HG03045 (cell line): ENCODE measurements at regions not wholly inside any gene's neighbourhood (a gene's known extent, or its start where the extent isn't known, plus 50 kb on each side); places are given as distances from the start of the nearest gene placed in this dataset.
"Not testable (repeated sequence)": the region's sequence is repeated elsewhere in the genome, so short reads cannot be mapped to it uniquely, and the experiment has no call there.

Experiments used
- ATAC-seq: cut with Tn5 transposase; IDR thresholded peaks from one replicate; pipeline ENCODE4 v1.9.1; 2021; ENCODE audit warnings: mild to moderate bottlenecking, moderate library complexity; ENCODE audit not compliant: unreplicated experiment

DNA sequence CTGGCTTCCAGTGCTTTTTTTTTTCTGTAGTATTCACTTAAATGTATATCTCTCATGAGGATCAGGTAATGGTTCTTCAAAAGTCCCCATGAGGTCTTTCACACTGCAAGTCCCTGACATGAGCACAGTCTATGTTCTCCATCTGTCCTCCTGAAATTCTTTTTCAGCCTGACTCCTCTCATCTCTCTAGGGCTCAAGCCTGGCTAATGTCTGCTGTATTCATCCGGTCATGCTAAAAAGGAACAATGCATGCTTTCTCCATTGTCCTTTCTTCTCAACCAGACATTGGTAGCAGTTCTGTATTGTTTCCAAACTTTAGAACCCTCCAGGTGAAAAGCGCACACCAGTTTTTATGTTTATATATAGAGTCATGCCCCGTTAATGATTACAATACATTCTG, 368.3 kb upstream of the OLFM3 start:
- no peak for ATAC-seq

DNA sequence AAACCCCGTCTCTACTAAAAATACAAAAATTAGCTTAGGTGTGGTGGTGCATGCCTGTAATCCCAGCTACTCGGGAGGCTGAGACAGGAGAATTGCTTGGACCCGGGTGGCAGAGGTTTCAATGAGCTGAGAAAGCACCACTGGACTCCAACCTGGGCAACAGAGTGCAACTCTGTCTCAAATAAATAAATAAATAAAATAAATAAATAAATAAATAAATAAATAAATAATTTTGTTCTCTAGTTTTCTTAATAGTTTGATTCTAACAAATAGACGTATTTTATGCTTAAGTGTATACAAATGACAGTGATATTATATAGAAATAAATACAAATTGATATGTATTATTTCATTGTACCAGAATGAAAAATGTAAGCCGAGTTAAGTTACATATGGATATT, 339.9 kb upstream of the OLFM3 start:
- no peak for ATAC-seq

GRCh38 chr1:102318104-102318806, 321.5 kb upstream of the OLFM3 start:
- ATAC-seq: no peak

- no peak for ATAC-seq
Observed at GRCh38 chr1:102315096-102315495, 318.4 kb upstream of the OLFM3 start.

- ATAC-seq: no peak
Observed at GRCh38 chr1:102296116-102296515, 299.4 kb upstream of the OLFM3 start.

- no peak for ATAC-seq
Observed at GRCh38 chr1:102282955-102283354, 286.2 kb upstream of the OLFM3 start.

- no peak for ATAC-seq
Observed at GRCh38 chr1:102262994-102263393, 266.3 kb upstream of the OLFM3 start.

GRCh38 chr1:102252731-102253505, 256.2 kb upstream of the OLFM3 start:
- no peak for ATAC-seq

DNA sequence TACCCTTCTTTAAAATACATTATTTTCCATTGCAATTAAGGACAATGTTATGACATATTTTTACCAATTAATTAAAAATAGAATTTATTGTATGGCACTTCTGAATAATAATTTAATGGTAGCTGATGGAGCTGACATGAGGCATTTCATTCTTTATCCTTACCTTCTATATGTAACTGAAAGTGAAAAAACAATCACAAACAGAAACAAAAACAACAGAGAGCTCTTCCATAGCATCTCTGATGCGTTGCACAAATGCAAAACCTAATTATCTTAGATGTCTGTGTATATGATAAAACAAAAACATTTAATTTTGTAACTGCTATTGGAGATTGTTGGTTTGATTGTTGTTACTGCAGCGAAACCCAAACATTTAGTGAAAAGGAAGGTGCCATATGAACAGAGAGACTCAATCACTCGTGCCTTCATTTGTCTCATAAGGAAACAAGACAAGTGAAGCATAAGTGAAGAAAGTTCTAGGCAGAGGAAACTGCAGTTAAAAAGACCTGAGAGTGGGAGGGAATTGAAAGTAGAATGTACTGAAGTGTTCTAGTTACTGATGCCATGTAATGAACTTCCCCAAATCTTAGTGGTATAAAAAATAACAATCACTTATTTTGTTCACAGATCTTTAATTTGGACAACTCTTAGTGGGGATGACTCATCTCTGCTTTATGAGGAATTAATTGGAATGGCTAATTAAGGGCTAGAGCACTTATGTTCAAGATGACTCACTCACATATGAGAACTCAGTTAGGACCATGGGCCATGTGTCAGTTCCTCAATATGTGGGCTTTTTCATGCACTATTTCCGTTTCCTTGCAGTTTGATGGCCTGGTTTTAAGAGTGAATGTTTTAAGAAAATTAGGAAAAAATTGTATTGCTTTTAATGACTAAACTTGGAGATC, 245.0 kb upstream of the OLFM3 start:
- ATAC-seq: no peak

- no peak for ATAC-seq
Observed at GRCh38 chr1:102239247-102239646, 242.5 kb upstream of the OLFM3 start.

DNA sequence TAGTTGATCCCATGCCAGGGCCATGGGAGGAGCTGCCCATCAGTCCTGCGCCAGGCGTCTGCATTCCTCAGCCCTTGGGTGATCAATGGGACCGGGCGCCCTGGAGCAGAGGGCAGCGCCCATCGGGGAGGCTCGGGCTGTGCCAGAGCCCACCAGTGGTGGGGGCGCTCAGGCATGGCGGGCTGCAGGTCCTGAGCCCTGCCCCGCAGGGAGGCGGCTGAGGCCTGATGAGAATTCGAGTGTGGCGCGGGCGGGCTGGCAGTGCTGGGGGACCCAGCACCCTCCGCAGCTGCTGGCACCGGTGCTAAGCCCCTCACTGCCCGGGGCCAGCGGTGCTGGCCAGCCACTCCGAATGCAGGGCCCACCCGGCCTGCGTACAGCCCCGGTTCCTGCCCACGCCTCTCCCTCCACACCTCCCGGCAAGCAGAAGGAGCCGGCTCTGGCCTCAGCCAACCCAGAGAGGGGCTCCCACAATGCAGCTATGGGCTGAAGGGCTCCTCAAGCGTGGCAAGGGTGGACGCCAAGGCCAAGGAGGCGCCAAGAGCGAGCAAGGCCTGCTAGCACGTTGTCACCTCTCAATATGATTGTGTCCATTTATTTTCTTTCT, 238.1 kb upstream of the OLFM3 start:
- ATAC-seq: no peak

GRCh38 chr1:102219463-102219862, 222.7 kb upstream of the OLFM3 start:
- no peak for ATAC-seq

DNA sequence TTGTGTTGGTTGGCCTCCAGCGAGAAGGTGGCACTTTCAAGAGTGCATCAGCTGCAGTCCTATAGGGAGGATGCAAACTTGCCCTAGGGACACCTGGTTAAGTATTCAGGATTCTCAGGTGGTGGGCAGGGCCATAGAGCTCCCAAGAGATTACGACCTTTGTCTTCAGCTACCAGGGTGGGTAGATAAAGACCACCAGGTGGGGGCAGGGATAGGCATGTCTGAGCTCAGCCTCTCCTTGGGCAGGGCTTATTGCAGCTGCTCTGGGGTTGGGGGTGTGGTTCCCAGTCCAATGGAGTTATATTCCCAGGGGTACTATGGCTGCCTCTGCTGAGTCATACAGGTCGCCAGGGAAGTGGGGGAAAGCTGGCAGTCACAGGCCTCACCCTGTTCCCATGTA, 214.2 kb upstream of the OLFM3 start:
- ATAC-seq: not testable (repeated sequence)

DNA sequence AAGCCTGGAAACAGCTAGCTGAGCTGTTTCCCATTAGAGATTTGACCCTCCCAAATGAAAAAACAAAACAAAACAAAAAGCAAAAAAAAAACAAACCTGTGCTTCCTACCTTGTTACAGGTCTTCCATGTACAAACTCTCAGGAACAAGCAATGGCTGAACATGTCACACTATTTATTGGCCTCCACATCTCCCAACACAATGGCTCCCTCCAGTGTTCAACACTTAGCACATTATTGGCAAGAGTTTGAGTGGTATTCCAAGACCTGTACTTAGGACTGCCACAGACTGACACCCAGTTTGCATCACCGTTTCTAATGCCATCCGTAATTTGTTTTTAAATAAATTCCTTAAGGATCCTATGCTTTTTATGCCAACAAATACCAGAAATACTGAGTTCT, 195.0 kb upstream of the OLFM3 start:
- ATAC-seq: no peak

GRCh38 chr1:102190429-102190828, 193.7 kb upstream of the OLFM3 start:
- ATAC-seq: no peak

GRCh38 chr1:102186536-102186935, 189.8 kb upstream of the OLFM3 start:
- no peak for ATAC-seq

- no peak for ATAC-seq
Observed at GRCh38 chr1:102185260-102185659, 188.5 kb upstream of the OLFM3 start.

- ATAC-seq: no peak
Observed at GRCh38 chr1:102184477-102184876, 187.8 kb upstream of the OLFM3 start.

GRCh38 chr1:102183711-102184110, 187.0 kb upstream of the OLFM3 start:
- ATAC-seq: no peak

- no peak for ATAC-seq
Observed at GRCh38 chr1:102182603-102183260, 186.0 kb upstream of the OLFM3 start.

GRCh38 chr1:102181341-102181740, 184.6 kb upstream of the OLFM3 start:
- ATAC-seq: no peak
